ENCODE measurements at regions not wholly inside any gene's neighbourhood (a gene's known extent, or its start where the extent isn't known, plus 50 kb on each side); places are given as distances from the start of the nearest gene placed in this dataset.
"Not testable (repeated sequence)": the region's sequence is repeated elsewhere in the genome, so short reads cannot be mapped to it uniquely, and the experiment has no call there.

- Histone ChIP-seq H3K27ac (no peak overlapping the region), H3K9me3 (no peaks in the 10 kb centered on the region), H3K4me1 (no peaks in the 10 kb centered on the region), H3K27me3 (no peaks in the 10 kb centered on the region), H3K36me3 (ENCODE audit: low read depth, missing control alignments) (no peaks in the 10 kb centered on the region), H3K4me3 (no peak overlapping the region)
- no peak for DNase-seq
- WGBS, 2 donors, result 77 to 84% methylated on average over 3 of the region's 3 CpGs
- TF ChIP-seq, protein P1, sequence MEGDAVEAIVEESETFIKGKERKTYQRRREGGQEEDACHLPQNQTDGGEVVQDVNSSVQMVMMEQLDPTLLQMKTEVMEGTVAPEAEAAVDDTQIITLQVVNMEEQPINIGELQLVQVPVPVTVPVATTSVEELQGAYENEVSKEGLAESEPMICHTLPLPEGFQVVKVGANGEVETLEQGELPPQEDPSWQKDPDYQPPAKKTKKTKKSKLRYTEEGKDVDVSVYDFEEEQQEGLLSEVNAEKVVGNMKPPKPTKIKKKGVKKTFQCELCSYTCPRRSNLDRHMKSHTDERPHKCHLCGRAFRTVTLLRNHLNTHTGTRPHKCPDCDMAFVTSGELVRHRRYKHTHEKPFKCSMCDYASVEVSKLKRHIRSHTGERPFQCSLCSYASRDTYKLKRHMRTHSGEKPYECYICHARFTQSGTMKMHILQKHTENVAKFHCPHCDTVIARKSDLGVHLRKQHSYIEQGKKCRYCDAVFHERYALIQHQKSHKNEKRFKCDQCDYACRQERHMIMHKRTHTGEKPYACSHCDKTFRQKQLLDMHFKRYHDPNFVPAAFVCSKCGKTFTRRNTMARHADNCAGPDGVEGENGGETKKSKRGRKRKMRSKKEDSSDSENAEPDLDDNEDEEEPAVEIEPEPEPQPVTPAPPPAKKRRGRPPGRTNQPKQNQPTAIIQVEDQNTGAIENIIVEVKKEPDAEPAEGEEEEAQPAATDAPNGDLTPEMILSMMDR (IDR thresholded peaks at IDR 0.05), result no peak
- no peak for TF ChIP-seq POLR2A (IDR thresholded peaks at IDR 0.05)
- intact Hi-C loops (cut with DNase I; ENCODE audit: low total_unique reads), result no loop called here
These were observed 296.7 kb downstream of the ZNF326 start for GRCh38 chr1:90291431-90292216.

DNA sequence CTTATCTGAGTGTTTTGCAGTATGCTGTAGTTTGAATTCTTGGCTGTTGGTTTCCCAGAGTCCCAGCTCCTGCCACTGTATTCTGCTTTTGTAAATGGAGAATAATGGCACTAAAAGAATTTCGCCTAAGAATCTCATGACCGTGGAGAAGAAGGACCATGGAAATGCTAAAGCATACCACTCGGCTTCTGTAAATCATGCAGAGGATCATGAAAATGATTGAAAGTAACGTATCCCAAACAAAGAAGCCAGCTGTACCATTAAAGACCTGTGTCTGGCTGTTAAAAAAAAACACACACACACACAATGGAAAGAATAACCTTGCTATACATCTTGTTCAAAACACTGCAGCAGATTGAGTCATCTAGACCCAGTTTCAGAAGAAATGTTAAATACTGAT is 287.9 kb downstream of the ZNF326 start:
- no peak for DNase-seq
- no peak overlapping the region for H3K4me3 ChIP-seq
- no peak for TF ChIP-seq POLR2A (IDR thresholded peaks at IDR 0.05)
- no peak overlapping the region for H3K27ac ChIP-seq
- H3K27me3 ChIP-seq, result no peaks in the 10 kb centered on the region
- H3K9me3 ChIP-seq, result no peaks in the 10 kb centered on the region
- 78 to 79% methylated on average over 4 of the region's 4 CpGs for WGBS, 2 donors
- H3K4me1 ChIP-seq, result no peaks in the 10 kb centered on the region
- no peaks in the 10 kb centered on the region for H3K36me3 ChIP-seq (ENCODE audit: low read depth, missing control alignments)
- intact Hi-C loops (cut with DNase I; ENCODE audit: low total_unique reads), result no loop called here

DNA sequence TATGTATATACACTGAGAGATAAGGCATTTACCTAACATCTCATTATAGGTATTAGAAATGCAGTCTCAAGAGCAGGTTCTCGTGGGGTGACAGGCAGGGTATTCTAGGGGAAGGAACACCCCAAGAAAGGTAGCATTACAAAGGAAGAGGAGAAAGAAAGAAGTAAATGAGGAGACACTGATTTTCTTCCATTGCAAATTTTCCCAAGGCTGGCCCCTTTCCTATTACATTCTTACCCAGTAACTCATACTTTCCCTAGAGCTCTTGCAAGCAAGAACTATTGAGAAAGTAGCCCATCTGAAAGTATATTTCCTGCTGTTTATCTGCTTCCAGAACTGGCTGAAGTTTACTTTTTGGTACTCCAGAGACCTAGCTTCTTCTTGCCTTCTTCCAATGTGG is 287.0 kb downstream of the ZNF326 start:
- WGBS, 2 donors, result 89 to 95% methylated on average over 1 of the region's 1 CpG
- intact Hi-C loops (cut with DNase I; ENCODE audit: low total_unique reads); H3K4me1 ChIP-seq; H3K27me3 ChIP-seq; H3K9me3 ChIP-seq; H3K36me3 ChIP-seq (ENCODE audit: low read depth, missing control alignments); DNase-seq; H3K27ac ChIP-seq; H3K4me3 ChIP-seq: not testable (repeated sequence)

DNA sequence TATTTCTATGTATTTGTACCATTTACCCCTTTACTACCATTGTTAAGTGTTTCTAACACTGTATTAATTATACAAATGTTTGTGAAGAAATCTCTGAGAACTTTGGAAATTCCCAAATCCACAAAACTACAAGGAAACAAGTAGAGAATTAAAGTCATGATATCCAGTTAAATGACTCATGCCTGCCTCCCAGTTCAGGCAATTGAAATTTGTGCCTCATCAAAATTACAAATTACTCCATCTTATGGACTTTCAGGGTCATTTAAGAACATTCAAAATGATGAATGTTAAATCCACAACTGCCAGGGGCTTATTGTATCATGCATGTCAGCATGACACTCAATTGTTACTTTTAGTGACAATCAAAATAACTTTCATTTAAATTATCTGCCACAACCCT is 282.4 kb downstream of the ZNF326 start:
- Histone ChIP-seq H3K4me3 (no peak overlapping the region), H3K9me3 (no peaks in the 10 kb centered on the region), H3K27me3 (no peaks in the 10 kb centered on the region), H3K4me1 (no peaks in the 10 kb centered on the region), H3K36me3 (ENCODE audit: low read depth, missing control alignments) (no peaks in the 10 kb centered on the region), H3K27ac (no peak overlapping the region)
- DNase-seq, result no peak
- intact Hi-C loops (cut with DNase I; ENCODE audit: low total_unique reads), result no loop called here
- TF ChIP-seq POLR2A (IDR thresholded peaks at IDR 0.05), result no peak
- TF ChIP-seq, protein P1 (IDR thresholded peaks at IDR 0.05), result no peak

DNA sequence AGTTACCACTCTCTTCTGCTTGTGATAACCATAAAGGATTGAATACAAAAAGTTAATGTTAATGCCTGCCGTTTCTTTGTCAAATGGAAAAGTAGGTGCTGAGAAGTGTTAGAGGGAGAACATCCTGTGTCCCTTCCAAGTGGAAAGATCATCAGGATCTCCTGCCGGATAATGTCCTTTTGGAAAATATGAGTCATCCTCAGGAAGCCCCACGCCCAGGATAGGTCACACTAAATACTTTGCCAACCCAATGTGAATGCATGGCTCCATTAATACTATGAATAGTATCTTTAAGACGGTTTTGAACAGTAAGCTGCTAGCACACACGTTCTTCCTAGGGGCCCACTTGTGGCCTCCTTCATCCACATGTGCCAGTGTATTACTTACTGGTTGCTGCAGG is 279.5 kb downstream of the ZNF326 start:
- Histone ChIP-seq H3K36me3 (ENCODE audit: low read depth, missing control alignments) (no peaks in the 10 kb centered on the region), H3K27me3 (no peaks in the 10 kb centered on the region), H3K9me3 (no peaks in the 10 kb centered on the region), H3K4me1 (no peaks in the 10 kb centered on the region), H3K4me3 (no peak overlapping the region), H3K27ac (no peak overlapping the region)
- TF ChIP-seq, protein P1 (IDR thresholded peaks at IDR 0.05), result no peak
- no peak for TF ChIP-seq POLR2A (IDR thresholded peaks at IDR 0.05)
- intact Hi-C loops (cut with DNase I; ENCODE audit: low total_unique reads), result no loop called here
- 75 to 80% methylated on average over 5 of the region's 5 CpGs for WGBS, 2 donors
- DNase-seq, result no peak

DNA sequence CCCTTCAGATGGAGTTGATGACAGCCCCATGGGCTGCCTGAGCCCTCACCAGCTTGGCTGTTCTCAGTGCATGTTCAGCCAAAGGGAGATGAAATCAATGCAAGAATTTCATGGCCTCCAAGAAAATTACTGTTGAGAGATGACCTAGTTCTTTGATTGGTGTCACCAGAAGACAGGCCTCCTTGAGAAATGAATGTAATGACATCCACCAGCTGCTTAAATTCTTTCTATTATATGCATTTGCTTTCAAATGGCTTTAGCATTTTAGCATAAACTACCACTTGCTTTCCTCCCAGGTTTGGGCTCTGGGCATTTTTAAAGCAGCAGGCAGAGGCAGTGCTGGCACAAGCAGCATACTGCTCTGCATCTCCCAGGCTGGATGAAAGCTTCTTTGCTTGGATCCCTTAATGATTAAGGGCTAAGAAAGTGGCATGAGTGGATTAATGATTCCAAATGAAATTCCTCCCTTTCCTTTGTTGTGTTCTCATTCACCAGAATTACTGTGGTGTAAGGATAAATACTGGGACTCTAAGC is 278.4 kb downstream of the ZNF326 start:
- Histone ChIP-seq H3K36me3 (ENCODE audit: low read depth, missing control alignments) (no peaks in the 10 kb centered on the region), H3K9me3 (no peaks in the 10 kb centered on the region), H3K4me1 (no peaks in the 10 kb centered on the region), H3K27ac (no peak overlapping the region), H3K27me3 (no peaks in the 10 kb centered on the region), H3K4me3 (no peak overlapping the region)
- DNase-seq, result no peak
- no peak for TF ChIP-seq POLR2A (IDR thresholded peaks at IDR 0.05)
- TF ChIP-seq, protein P1 (IDR thresholded peaks at IDR 0.05), result no peak
- intact Hi-C loops (cut with DNase I; ENCODE audit: low total_unique reads), result no loop called here
